H1 (cell line): ENCODE measurements at regions not wholly inside any gene's neighbourhood (a gene's known extent, or its start where the extent isn't known, plus 50 kb on each side); places are given as distances from the start of the nearest gene placed in this dataset.

Source experiments
- CTCF ChIA-PET: fragments of 300-600 bp; sonication (Branson Sonifier 250); formaldehyde crosslinking; loops from one replicate; lab custom pipeline; 2021; ENCODE audit not compliant: partially characterized antibody; lab: Charles Lee
- POLR2A ChIA-PET: fragments of 300-600 bp; sonication (Branson Sonifier 250); formaldehyde crosslinking; loops from one replicate; lab custom pipeline; 2021; ENCODE audit warnings: inconsistent platforms; ENCODE audit not compliant: partially characterized antibody; lab: Charles Lee
- DNase-seq, 2 experiments: peaks; one replicate each; pipeline versions ENCODE4 v3.0.0 to v3.0.0-alpha.2; 2010 to 2022; ENCODE audit warnings: low spot score in 2 of 2, low read depth in 1 of 2, mixed read lengths in 1 of 2
- FAIRE-seq: peaks from 2 replicates; lab custom pipeline; 2011; peaks lifted over from hg19 to GRCh38; lab: Jason Lieb, UNC
- H2AFZ ChIP-seq: 2 replicates; pipeline ENCODE4 v1.8.1; 2012; ENCODE audit warnings: low read length, inconsistent platforms
- H2AK5ac ChIP-seq: 2 replicates; pipeline ENCODE4 v1.6.1; 2013; ENCODE audit warnings: low read depth, low read length
- H2BK120ac ChIP-seq: replicated peaks from 2 replicates; pipeline ENCODE3; 2013; ENCODE audit warnings: low read depth, low read length, inconsistent platforms
- H2BK12ac ChIP-seq: 2 replicates; pipeline ENCODE4 v1.6.1; 2013; ENCODE audit warnings: low read depth, low read length
- H2BK15ac ChIP-seq: 2 replicates; pipeline ENCODE4 v1.6.1; 2013; ENCODE audit warnings: low read length
- H2BK20ac ChIP-seq: 2 replicates; pipeline ENCODE4 v1.6.1; 2013; ENCODE audit warnings: low read length
- H2BK5ac ChIP-seq: 2 replicates; pipeline ENCODE4 v1.6.1; 2013; ENCODE audit warnings: low read depth, low read length
- H3K14ac ChIP-seq: 2 replicates; pipeline ENCODE4 v1.6.1; 2013; ENCODE audit warnings: inconsistent platforms; ENCODE audit not compliant: insufficient read length
- H3K18ac ChIP-seq: 2 replicates; pipeline ENCODE4 v1.6.1; 2013; ENCODE audit warnings: low read length; ENCODE audit errors: extremely low read depth
- H3K23ac ChIP-seq: 2 replicates; pipeline ENCODE4 v1.6.1; 2013; ENCODE audit warnings: inconsistent platforms; ENCODE audit not compliant: insufficient read length
- H3K23me2 ChIP-seq: 2 replicates; pipeline ENCODE4 v1.6.1; 2013; ENCODE audit warnings: low read depth, low read length
- H3K27ac ChIP-seq: 2 replicates; pipeline ENCODE4 v1.6.1; 2011; ENCODE audit warnings: low read depth, low read length, inconsistent platforms
- H3K27me3 ChIP-seq, 4 experiments: replicated peaks in 1 of 4; 1 replicate in 1 of 4; 2 replicates in 3 of 4; pipeline versions ENCODE4 v1.6.1 to v1.8.1; 2011 to 2013; ENCODE audit warnings: low read length in 3 of 4, mild to moderate bottlenecking in 3 of 4, inconsistent platforms in 2 of 4, mixed read lengths in 2 of 4, moderate library complexity in 1 of 4; ENCODE audit not compliant: control insufficient read depth in 3 of 4, insufficient read depth in 3 of 4; ENCODE audit errors: extremely low read depth in 1 of 4
- H3K36me3 ChIP-seq, 4 experiments: 2 replicates each; pipeline versions ENCODE4 v1.6.1 to v1.8.1; 2011 to 2013; ENCODE audit warnings: mild to moderate bottlenecking in 4 of 4, low read length in 3 of 4, moderate library complexity in 2 of 4, control low read depth in 1 of 4, inconsistent platforms in 1 of 4; ENCODE audit not compliant: insufficient read depth in 4 of 4, control insufficient read depth in 2 of 4
- H3K4ac ChIP-seq: replicated peaks from 2 replicates; pipeline ENCODE3; 2013; ENCODE audit warnings: low read length, low read depth, mixed read lengths, inconsistent platforms; ENCODE audit not compliant: insufficient read length
- H3K4me1 ChIP-seq, 4 experiments: replicated peaks in 1 of 4; 1 replicate in 1 of 4; 2 replicates in 3 of 4; pipeline versions ENCODE4 v1.6.1 to v1.8.1; 2011 to 2013; ENCODE audit warnings: low read length in 3 of 4, inconsistent platforms in 2 of 4, mixed read lengths in 1 of 4; ENCODE audit not compliant: insufficient read depth in 4 of 4, control insufficient read depth in 3 of 4
- H3K4me2 ChIP-seq, 2 experiments: 2 replicates each; pipeline versions ENCODE4 v1.6.1 to v1.8.1; 2011 to 2013; ENCODE audit warnings: low read depth in 2 of 2, low read length in 2 of 2, control low read depth in 1 of 2, inconsistent platforms in 1 of 2, mild to moderate bottlenecking in 1 of 2; ENCODE audit not compliant: insufficient read depth in 1 of 2
- H3K4me3 ChIP-seq, 4 experiments: fragments of 200-600, 300-600 bp in 1 of 4; sonication (generic), shearing (Covaris generic), sonication (Bioruptor Twin) in 1 of 4; 2 replicates each; pipeline versions ENCODE4 v1.5.1 to v1.8.1; 2011 to 2016; ENCODE audit warnings: low read length in 4 of 4, low read depth in 3 of 4, control low read depth in 2 of 4, inconsistent platforms in 2 of 4, mild to moderate bottlenecking in 2 of 4, mixed read lengths in 1 of 4, moderate library complexity in 1 of 4; ENCODE audit not compliant: insufficient read depth in 2 of 4; ENCODE audit errors: extremely low read depth in 1 of 4
- H3K56ac ChIP-seq: replicated peaks from 2 replicates; pipeline ENCODE3; 2013; ENCODE audit warnings: low read depth, mild to moderate bottlenecking, mixed read lengths, low read length, inconsistent platforms; ENCODE audit not compliant: insufficient read length
- H3K79me1 ChIP-seq: 2 replicates; pipeline ENCODE4 v1.6.1; 2013; ENCODE audit warnings: low read depth, low read length, control low read depth
- H3K79me2 ChIP-seq, 2 experiments: 2 replicates each; pipeline versions ENCODE4 v1.6.1 to v1.8.1; 2012 to 2013; ENCODE audit warnings: low read length in 2 of 2, mild to moderate bottlenecking in 2 of 2, inconsistent platforms in 1 of 2; ENCODE audit not compliant: insufficient read depth in 2 of 2, control insufficient read depth in 1 of 2
- H3K9ac ChIP-seq, 4 experiments: replicated peaks in 1 of 4; 1 replicate in 1 of 4; 2 replicates in 3 of 4; pipeline versions ENCODE4 v1.6.1 to v1.8.1; 2011 to 2013; ENCODE audit warnings: low read depth in 3 of 4, low read length in 3 of 4, control low read depth in 2 of 4, mild to moderate bottlenecking in 2 of 4, moderate library complexity in 2 of 4, inconsistent platforms in 1 of 4; ENCODE audit errors: extremely low read depth in 1 of 4
- H3K9me3 ChIP-seq, 2 experiments: 2 replicates each; pipeline versions ENCODE4 v1.6.1 to v1.8.1; 2012 to 2013; ENCODE audit warnings: mild to moderate bottlenecking in 2 of 2, moderate library complexity in 2 of 2, control low read depth in 1 of 2, inconsistent platforms in 1 of 2, low read depth in 1 of 2, low read length in 1 of 2, mixed read lengths in 1 of 2; ENCODE audit not compliant: insufficient read depth in 2 of 2
- H4K20me1 ChIP-seq, 2 experiments: replicated peaks in 1 of 2; 2 replicates each; pipeline versions ENCODE3 to v1.8.1; 2011 to 2013; ENCODE audit warnings: inconsistent platforms in 2 of 2, low read length in 2 of 2, mild to moderate bottlenecking in 1 of 2; ENCODE audit not compliant: insufficient read depth in 2 of 2, control insufficient read depth in 1 of 2
- H4K5ac ChIP-seq: 2 replicates; pipeline ENCODE4 v1.6.1; 2013; ENCODE audit warnings: low read length, low read depth, mixed read lengths, inconsistent platforms; ENCODE audit not compliant: insufficient read length
- H4K8ac ChIP-seq: 2 replicates; pipeline ENCODE4 v1.8.0; 2013; ENCODE audit warnings: mild to moderate bottlenecking, moderate library complexity, low read length, inconsistent platforms; ENCODE audit not compliant: insufficient read depth; ENCODE audit errors: extremely low read depth
- H4K91ac ChIP-seq: replicated peaks from 2 replicates; pipeline ENCODE3; 2013; ENCODE audit warnings: low read length, mixed read lengths, inconsistent platforms; ENCODE audit not compliant: insufficient read length
- BCL11A ChIP-seq, 2 experiments: IDR thresholded peaks; one replicate each; pipeline ENCODE4 v1.6.1; 2011; ENCODE audit warnings: low read depth in 2 of 2, low read length in 2 of 2, mild to moderate bottlenecking in 2 of 2
- KDM5A ChIP-seq: fragments of 200-600 bp; IDR thresholded peaks from 2 replicates; pipeline ENCODE4 v1.7.1; 2012; ENCODE audit warnings: mild to moderate bottlenecking, low read length, inconsistent platforms, mixed read lengths
- PHF8 ChIP-seq: fragments of 200-600 bp; sonication (generic); conservative IDR thresholded peaks from 2 replicates; pipeline ENCODE4 v1.7.1; 2012; ENCODE audit warnings: low read depth, mild to moderate bottlenecking, inconsistent platforms, low read length, moderate library complexity
- SP2 ChIP-seq: IDR thresholded peaks from 2 replicates; pipeline ENCODE4 v1.6.1; 2012; ENCODE audit warnings: mild to moderate bottlenecking, low read length, inconsistent platforms
- ZNF274 ChIP-seq: IDR thresholded peaks from 2 replicates; pipeline ENCODE4 v1.7.0; 2012; ENCODE audit warnings: low read length, borderline replicate concordance; ENCODE audit errors: extremely low read depth
- WGBS, 2 experiments: shearing (Covaris generic) in 1 of 2; methylation state at CpG; one replicate each; pipeline versions ENCODE4 v1.1.6 to v1.1.7; 2013 to 2015; ENCODE audit warnings: low lambda C conversion rate in 2 of 2, mixed read lengths in 2 of 2, inconsistent platforms in 1 of 2, low coverage in 1 of 2, missing lambda C conversion rate in 1 of 2; ENCODE audit not compliant: insufficient replicate concordance in 2 of 2, insufficient coverage in 1 of 2, insufficient read length in 1 of 2; ENCODE audit errors: extremely low coverage in 1 of 2, missing lambda C conversion rate in 1 of 2; 5-methylcytosine and 5-hydroxymethylcytosine counted together

GRCh38 chr3:147838652-147839051 is 429.5 kb downstream of the ZIC1 start (continued):
- no peak for TF ChIP-seq ZNF274

GRCh38 chr3:147843331-147843730 is 434.2 kb downstream of the ZIC1 start:
- no peak overlapping the region for H3K4me3 ChIP-seq
- TF ChIP-seq KDM5A (no peak), SP2 (no peak), PHF8 (no peak), BCL11A (IDR thresholded peaks at IDR 0.05; ENCODE audit: low read depth in 2 of 2, low read length in 2 of 2) (no peak)
- H3K23me2 ChIP-seq: no peaks in the 10 kb centered on the region
- no peak overlapping the region for H2AK5ac ChIP-seq
- no peaks in the 10 kb centered on the region for H3K27me3 ChIP-seq
- no peaks in the 10 kb centered on the region for H3K79me1 ChIP-seq
- POLR2A ChIA-PET: no interaction called here
- no peak overlapping the region for H3K4me2 ChIP-seq
- H3K4me1 ChIP-seq: no peaks in the 10 kb centered on the region
- no peak overlapping the region for H2BK20ac ChIP-seq
- DNase-seq (no peak), FAIRE-seq (no peak)
- H3K36me3 ChIP-seq: no peaks in the 10 kb centered on the region
- H4K8ac ChIP-seq: no peak overlapping the region
- H3K4ac ChIP-seq: no peak overlapping the region
- H3K23ac ChIP-seq: no peak overlapping the region
- no peak overlapping the region for H3K27ac ChIP-seq
- 81% methylated on average over 1 of the region's 1 CpG; no CpG with 5 or more reads in 1 of the 2 experiments for WGBS, 2 experiments
- no peak overlapping the region for H2BK12ac ChIP-seq
- no peak overlapping the region for H2AFZ ChIP-seq
- H4K91ac ChIP-seq: no peak overlapping the region
- no peaks in the 10 kb centered on the region for H4K20me1 ChIP-seq
- H2BK120ac ChIP-seq: no peak overlapping the region
- no peak overlapping the region for H3K18ac ChIP-seq
- H3K9me3 ChIP-seq: no peaks in the 10 kb centered on the region
- CTCF ChIA-PET: no interaction called here
- H3K79me2 ChIP-seq: no peaks in the 10 kb centered on the region
- no peak overlapping the region for H4K5ac ChIP-seq
- no peak overlapping the region for H3K14ac ChIP-seq
- no peak overlapping the region for H2BK15ac ChIP-seq
- no peak overlapping the region for H2BK5ac ChIP-seq
- H3K9ac ChIP-seq: no peak overlapping the region
- H3K56ac ChIP-seq: no peak overlapping the region
